HEK293T (cell line): ENCODE measurements at regions not wholly inside any gene's neighbourhood (a gene's known extent, or its start where the extent isn't known, plus 50 kb on each side); places are given as distances from the start of the nearest gene placed in this dataset.

Experiments
- ARNT ChIP-seq: fragments of 450-650 bp; IDR thresholded peaks from 2 replicates; pipeline ENCODE4 v1.6.1; 2017; ENCODE audit warnings: mild to moderate bottlenecking
- ELF4 ChIP-seq: fragments of 450-650 bp; IDR thresholded peaks from 2 replicates; pipeline ENCODE4 v1.6.1; 2017; ENCODE audit warnings: antibody characterized with exemption
- FOXM1 ChIP-seq: fragments of 450-650 bp; IDR thresholded peaks from 2 replicates; pipeline ENCODE4 v1.6.1; 2017; ENCODE audit warnings: mild to moderate bottlenecking, borderline replicate concordance
- SP1 ChIP-seq: fragments of 450-650 bp; IDR thresholded peaks from 2 replicates; pipeline ENCODE4 v1.6.1; 2017
- ZNF384 ChIP-seq: fragments of 450-650 bp; IDR thresholded peaks from 2 replicates; pipeline ENCODE4 v1.6.1; 2016

DNA sequence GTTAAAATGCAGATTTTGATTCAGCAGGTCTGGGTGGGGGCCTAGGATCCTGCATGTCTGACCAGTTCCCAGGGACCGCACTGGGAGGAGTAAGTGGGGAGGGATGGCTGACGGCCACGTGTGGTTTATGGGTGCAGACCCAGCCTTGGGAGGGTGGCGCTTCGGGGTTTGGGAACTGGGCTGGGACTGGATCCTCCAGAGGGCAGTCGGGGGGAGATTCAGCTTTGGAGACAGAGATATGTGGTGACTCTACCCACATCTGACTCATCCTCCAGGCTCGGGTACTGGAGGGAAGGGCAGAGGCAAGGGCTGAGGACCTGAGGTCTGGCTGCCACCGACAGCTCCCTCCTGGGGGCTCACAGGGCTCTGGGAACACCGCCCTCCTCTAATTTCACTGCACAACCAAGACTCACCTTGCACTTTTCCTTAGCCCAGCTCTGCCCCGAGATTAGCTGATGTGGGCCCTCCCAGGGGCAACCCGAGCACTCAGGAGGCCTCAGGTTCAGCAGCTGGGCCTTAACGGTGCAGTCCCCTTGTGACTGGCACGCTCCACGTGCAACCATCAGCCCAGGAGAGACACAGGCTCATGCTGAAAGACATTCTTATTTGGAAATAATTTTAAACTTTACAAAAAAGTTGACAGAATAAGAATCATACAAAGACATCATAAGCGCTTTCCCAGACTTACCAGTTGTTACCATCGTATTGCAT is 172.8 kb upstream of the PMEPA1 start:
- TF ChIP-seq ZNF384 = no peak
- TF ChIP-seq FOXM1 = no peak
- no peak for TF ChIP-seq SP1
- TF ChIP-seq ELF4 = no peak
- TF ChIP-seq ARNT = no peak
